Brain microvascular endothelial cell (primary cell): ENCODE measurements at regions not wholly inside any gene's neighbourhood (a gene's known extent, or its start where the extent isn't known, plus 50 kb on each side); places are given as distances from the start of the nearest gene placed in this dataset.

Experiments
- DNase-seq: peaks from one replicate; pipeline ENCODE4 v3.0.0-alpha.2; 2020
- H3K27ac ChIP-seq: fragments of 250-450 bp; sonication (Bioruptor Pico); 2 replicates; pipeline ENCODE4 v1.5.1; 2020; ENCODE audit warnings: mild to moderate bottlenecking, moderate library complexity
- H3K27me3 ChIP-seq: fragments of 250-450 bp; sonication (Bioruptor Pico); replicated peaks from 2 replicates; pipeline ENCODE4 v1.5.1; 2020; ENCODE audit warnings: mild to moderate bottlenecking
- H3K36me3 ChIP-seq: fragments of 250-450 bp; sonication (Bioruptor Pico); replicated peaks from 2 replicates; pipeline ENCODE4 v1.5.1; 2020; ENCODE audit warnings: mild to moderate bottlenecking
- H3K4me3 ChIP-seq: 2 replicates; pipeline ENCODE4 v1.5.1; 2011; ENCODE audit warnings: low read depth, mild to moderate bottlenecking, control low read depth, low read length, moderate library complexity
- in situ Hi-C: cut with HindIII; loops from 2 replicates; pipeline ENCODE4 v1.10.0; 2017; ENCODE audit warnings: low sequenced_read_pairs, low pct_ligation_motif_present
- TF ChIP-seq, protein P1 (sequence below): IDR thresholded peaks from 2 replicates; pipeline ENCODE4 v1.5.1; 2011; ENCODE audit warnings: low read depth, mild to moderate bottlenecking, moderate library complexity, low read length, control low read depth, inconsistent platforms; ENCODE audit errors: missing control alignments

DNA sequence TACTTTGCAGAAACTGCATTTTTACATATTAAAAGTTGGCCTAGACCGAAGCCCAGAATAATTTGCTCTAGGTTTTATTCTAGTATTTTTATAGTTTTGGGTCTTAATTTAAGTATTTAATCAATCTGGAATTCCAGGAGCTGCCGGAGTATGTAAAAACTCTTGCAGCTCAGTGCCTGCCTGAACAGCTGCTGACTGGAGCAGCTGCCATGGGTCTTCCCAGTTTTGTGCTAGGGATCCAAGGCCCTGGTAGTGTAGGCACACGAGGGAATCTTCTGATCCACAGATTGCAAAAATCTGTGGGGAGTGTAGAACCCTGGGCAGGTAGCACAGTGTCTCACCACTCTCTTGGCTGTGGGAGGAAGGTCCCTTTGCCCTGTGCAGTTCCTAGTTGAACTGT lies 87.0 kb upstream of the HS3ST3A1 start:
- no peak for DNase-seq
- no peaks in the 10 kb centered on the region for H3K36me3 ChIP-seq
- TF ChIP-seq, protein P1, sequence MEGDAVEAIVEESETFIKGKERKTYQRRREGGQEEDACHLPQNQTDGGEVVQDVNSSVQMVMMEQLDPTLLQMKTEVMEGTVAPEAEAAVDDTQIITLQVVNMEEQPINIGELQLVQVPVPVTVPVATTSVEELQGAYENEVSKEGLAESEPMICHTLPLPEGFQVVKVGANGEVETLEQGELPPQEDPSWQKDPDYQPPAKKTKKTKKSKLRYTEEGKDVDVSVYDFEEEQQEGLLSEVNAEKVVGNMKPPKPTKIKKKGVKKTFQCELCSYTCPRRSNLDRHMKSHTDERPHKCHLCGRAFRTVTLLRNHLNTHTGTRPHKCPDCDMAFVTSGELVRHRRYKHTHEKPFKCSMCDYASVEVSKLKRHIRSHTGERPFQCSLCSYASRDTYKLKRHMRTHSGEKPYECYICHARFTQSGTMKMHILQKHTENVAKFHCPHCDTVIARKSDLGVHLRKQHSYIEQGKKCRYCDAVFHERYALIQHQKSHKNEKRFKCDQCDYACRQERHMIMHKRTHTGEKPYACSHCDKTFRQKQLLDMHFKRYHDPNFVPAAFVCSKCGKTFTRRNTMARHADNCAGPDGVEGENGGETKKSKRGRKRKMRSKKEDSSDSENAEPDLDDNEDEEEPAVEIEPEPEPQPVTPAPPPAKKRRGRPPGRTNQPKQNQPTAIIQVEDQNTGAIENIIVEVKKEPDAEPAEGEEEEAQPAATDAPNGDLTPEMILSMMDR = no peak
- in situ Hi-C loops = no loop called here
- H3K27ac ChIP-seq = no peak overlapping the region
- no peaks in the 10 kb centered on the region for H3K27me3 ChIP-seq
- no peak overlapping the region for H3K4me3 ChIP-seq

DNA sequence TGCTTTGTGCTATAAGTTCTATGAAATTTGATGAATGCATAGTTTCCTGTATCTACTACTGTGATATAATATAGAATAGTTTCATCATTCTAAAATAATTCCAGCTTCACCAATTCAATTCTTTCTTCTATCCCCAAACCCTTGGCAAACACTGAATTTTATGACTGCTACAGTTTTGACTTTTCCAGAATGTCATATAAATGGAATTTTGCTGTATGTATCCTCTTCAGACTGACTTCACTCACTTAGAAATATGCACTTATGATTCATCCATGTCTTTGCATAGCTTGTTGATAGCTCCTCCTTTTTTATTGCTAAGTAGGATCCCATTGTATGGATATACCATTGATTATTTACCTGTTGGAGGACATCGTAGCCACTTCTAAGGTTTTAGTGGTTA lies 89.1 kb upstream of the HS3ST3A1 start:
- Histone ChIP-seq H3K36me3 (no peaks in the 10 kb centered on the region), H3K4me3 (no peak overlapping the region), H3K27me3 (no peaks in the 10 kb centered on the region), H3K27ac (no peak overlapping the region)
- in situ Hi-C loops = no loop called here
- TF ChIP-seq, protein P1 = no peak
- no peak for DNase-seq

DNA sequence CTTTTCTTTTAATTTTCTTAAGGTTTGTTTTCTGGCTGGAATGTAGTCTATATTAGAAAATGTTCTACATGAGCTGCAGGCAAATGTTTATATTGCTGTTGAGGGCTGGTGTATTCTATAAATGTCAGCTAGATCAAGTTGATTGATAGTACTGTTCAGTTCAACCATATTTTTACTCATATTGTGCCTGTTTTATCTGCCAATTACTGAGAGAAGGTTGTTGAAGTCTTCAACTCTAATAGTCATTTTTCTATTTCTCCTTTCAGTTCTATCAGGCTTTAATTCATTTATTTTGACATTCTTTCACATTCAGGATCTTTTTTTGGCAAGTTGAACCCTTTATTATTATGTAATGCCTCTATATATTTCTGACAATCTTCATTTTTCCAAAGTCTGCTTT lies 93.2 kb upstream of the HS3ST3A1 start:
- TF ChIP-seq, protein P1 = no peak
- no peaks in the 10 kb centered on the region for H3K36me3 ChIP-seq
- no peak overlapping the region for H3K27ac ChIP-seq
- DNase-seq = no peak
- no peak overlapping the region for H3K4me3 ChIP-seq
- in situ Hi-C loops = no loop called here
- H3K27me3 ChIP-seq = no peaks in the 10 kb centered on the region

DNA sequence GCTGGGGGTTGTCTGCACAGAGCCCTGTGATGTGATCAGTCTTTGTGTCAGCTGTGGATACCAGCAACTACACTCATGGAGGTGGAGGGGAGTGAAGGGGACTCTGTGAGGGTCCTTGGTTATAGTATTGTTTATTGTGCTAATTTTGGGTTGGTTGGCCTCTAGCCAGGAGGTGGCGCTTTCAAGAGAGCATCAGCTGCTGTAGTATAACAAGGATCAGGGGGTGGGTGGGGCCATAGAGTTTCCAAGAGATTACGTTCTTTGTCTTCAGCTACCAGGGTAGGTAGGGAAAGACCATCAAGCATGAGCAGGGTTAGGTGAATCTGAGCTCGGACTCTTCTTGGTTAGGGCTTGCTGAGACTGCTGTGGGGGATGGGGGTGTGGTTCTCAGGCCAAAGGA lies 97.1 kb upstream of the HS3ST3A1 start:
- Histone ChIP-seq H3K27me3 (no peaks in the 10 kb centered on the region), H3K4me3 (no peak overlapping the region), H3K27ac (no peak overlapping the region), H3K36me3 (no peaks in the 10 kb centered on the region)
- no peak for DNase-seq
- in situ Hi-C loops = no loop called here
- TF ChIP-seq, protein P1 = no peak

DNA sequence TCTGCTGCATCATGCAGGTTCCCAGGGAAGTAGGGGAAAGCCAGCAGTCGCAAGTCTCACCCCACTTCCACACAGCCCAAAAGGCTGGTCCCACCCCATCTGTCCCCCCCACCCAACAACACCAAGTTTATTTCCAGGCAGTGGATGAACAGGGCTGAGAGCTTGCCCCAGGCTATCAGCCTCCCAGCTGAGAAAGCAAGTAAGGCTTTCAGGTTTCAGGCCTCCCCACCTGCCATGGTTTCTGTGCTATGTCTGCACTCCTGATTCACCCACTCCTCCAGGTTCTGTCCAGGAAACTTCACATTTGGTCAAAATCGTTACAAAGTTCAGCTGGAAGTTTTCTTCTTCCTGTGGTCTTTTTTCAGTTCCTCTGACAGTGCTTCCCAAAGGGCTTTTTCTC lies 97.5 kb upstream of the HS3ST3A1 start:
- Histone ChIP-seq H3K36me3 (no peaks in the 10 kb centered on the region), H3K4me3 (no peak overlapping the region), H3K27ac (no peak overlapping the region), H3K27me3 (no peaks in the 10 kb centered on the region)
- no peak for DNase-seq
- TF ChIP-seq, protein P1 = no peak
- in situ Hi-C loops = no loop called here

DNA sequence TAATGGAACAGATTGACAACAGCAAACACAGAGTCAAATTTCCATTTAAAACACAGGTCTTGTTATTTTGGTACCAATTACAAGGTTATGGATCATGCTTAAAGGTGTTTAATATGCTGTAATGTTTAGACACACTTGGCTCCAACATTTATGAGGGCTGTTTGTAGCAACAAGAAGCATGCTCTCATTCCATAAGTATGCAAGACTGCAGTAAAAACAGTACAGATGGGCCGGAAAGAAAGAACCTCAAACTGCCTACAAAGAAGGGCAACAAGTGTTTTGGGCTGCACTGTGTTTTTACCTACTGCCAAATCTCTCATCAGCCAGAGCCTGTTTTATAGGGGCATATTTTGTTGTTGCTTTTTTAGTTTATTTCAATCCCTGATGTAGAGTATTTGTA lies 100.5 kb upstream of the HS3ST3A1 start:
- in situ Hi-C loops = no loop called here
- Histone ChIP-seq H3K36me3 (no peaks in the 10 kb centered on the region), H3K4me3 (no peak overlapping the region), H3K27me3 (no peaks in the 10 kb centered on the region), H3K27ac (no peak overlapping the region)
- DNase-seq = no peak
- TF ChIP-seq, protein P1 = no peak
